ENCODE measurements at regions not wholly inside any gene's neighbourhood (a gene's known extent, or its start where the extent isn't known, plus 50 kb on each side); places are given as distances from the start of the nearest gene placed in this dataset.

DNA sequence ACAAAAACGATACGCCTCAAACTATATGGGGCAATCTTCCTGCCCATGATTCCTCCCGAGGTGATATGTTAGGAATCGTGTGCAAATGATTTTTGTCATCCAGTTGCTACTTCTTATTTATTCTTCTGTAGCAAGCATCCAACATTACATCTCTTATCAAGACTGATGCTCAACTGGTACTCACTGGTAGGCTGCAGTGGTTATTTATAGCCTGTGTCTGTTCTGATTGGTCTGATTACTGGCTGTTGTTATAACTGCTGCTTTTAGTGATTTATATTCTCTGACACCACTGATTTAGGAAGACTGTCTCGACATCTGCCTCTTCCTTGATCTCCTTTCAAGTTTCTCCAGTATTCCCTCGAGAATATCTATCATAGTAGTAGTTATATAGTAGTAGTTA is 165.8 kb downstream of the LARP7 start:
- Histone ChIP-seq H3K9me3 (ENCODE audit: insufficient read depth, low read length) (no peaks in the 10 kb centered on the region), H3K9ac (ENCODE audit: insufficient read length, low read depth) (no peak overlapping the region), H3K36me3 (ENCODE audit: insufficient read depth, insufficient read length, low read length) (peaks cover 5% of the 10 kb centered on the region), H3K4me3 (ENCODE audit: insufficient read length, low read depth) (no peak overlapping the region), H3K4me1 (ENCODE audit: insufficient read depth, insufficient read length) (no peaks in the 10 kb centered on the region), H3K27me3 (ENCODE audit: insufficient read depth, insufficient read length) (no peaks in the 10 kb centered on the region)
- TF ChIP-seq YY1 (IDR thresholded peaks at IDR 0.05; ENCODE audit: insufficient read depth, insufficient read length) (no peak), SUZ12 (IDR thresholded peaks at IDR 0.05; ENCODE audit: extremely low read depth, insufficient read depth, insufficient read length) (no peak), ZNF274 (IDR thresholded peaks at IDR 0.05; ENCODE audit: low read depth, low read length) (no peak)
- no peak for DNase-seq (ENCODE audit: low read depth, low spot score)

DNA sequence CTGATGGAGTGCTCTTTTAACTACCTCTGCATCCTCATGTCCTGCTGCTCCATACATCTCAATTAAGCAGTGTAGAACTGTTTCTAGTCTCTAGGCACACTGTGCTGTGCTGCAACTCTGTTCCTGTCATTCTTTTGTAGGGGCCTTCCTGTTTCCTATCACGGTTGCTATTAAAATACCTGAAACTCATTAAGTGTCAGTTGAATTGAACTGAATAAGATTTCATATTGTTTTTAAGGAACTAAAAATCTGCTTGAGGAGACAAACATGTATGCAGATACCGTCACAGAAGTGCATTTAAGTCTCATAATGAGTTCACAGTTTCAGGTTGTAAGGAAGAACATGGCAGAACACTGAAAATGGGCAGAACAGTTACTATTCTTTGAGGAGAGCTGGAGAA is 170.1 kb downstream of the LARP7 start:
- no peaks in the 10 kb centered on the region for H3K4me1 ChIP-seq (ENCODE audit: insufficient read depth, insufficient read length)
- DNase-seq (ENCODE audit: low read depth, low spot score), result no peak
- H3K9me3 ChIP-seq (ENCODE audit: insufficient read depth, low read length), result no peaks in the 10 kb centered on the region
- TF ChIP-seq ZNF274 (IDR thresholded peaks at IDR 0.05; ENCODE audit: low read depth, low read length) (no peak), SUZ12 (IDR thresholded peaks at IDR 0.05; ENCODE audit: extremely low read depth, insufficient read depth, insufficient read length) (no peak), YY1 (IDR thresholded peaks at IDR 0.05; ENCODE audit: insufficient read depth, insufficient read length) (no peak)
- H3K27me3 ChIP-seq (ENCODE audit: insufficient read depth, insufficient read length), result no peaks in the 10 kb centered on the region
- no peaks in the 10 kb centered on the region for H3K36me3 ChIP-seq (ENCODE audit: insufficient read depth, insufficient read length, low read length)
- H3K9ac ChIP-seq (ENCODE audit: insufficient read length, low read depth), result no peak overlapping the region
- H3K4me3 ChIP-seq (ENCODE audit: insufficient read length, low read depth), result no peak overlapping the region

DNA sequence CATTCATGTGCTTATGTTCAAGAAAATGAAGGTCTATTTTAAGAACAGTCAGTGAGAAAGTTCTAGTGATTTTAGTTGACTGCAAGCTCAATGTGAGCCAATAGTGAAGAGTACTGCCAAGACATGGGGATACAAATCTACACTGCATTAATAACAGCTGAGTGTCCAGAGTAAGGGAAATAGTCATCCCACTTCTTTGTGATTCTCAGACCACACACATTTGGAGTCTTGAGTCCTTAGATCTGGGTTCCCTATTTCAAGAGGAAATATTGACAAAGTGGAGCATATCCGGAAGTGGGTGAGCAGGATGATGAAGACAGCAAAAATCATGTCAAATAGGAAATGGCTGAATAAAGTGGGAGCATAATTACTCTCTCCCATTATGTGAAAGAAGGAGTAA is 171.1 kb downstream of the LARP7 start:
- DNase-seq (ENCODE audit: low read depth, low spot score), result no peak
- H3K9ac ChIP-seq (ENCODE audit: insufficient read length, low read depth), result no peak overlapping the region
- TF ChIP-seq YY1 (IDR thresholded peaks at IDR 0.05; ENCODE audit: insufficient read depth, insufficient read length) (no peak), ZNF274 (IDR thresholded peaks at IDR 0.05; ENCODE audit: low read depth, low read length) (no peak), SUZ12 (IDR thresholded peaks at IDR 0.05; ENCODE audit: extremely low read depth, insufficient read depth, insufficient read length) (no peak)
- no peaks in the 10 kb centered on the region for H3K4me1 ChIP-seq (ENCODE audit: insufficient read depth, insufficient read length)
- peaks cover 2% of the 10 kb centered on the region for H3K36me3 ChIP-seq (ENCODE audit: insufficient read depth, insufficient read length, low read length)
- H3K27me3 ChIP-seq (ENCODE audit: insufficient read depth, insufficient read length), result no peaks in the 10 kb centered on the region
- H3K4me3 ChIP-seq (ENCODE audit: insufficient read length, low read depth), result no peak overlapping the region
- no peaks in the 10 kb centered on the region for H3K9me3 ChIP-seq (ENCODE audit: insufficient read depth, low read length)

DNA sequence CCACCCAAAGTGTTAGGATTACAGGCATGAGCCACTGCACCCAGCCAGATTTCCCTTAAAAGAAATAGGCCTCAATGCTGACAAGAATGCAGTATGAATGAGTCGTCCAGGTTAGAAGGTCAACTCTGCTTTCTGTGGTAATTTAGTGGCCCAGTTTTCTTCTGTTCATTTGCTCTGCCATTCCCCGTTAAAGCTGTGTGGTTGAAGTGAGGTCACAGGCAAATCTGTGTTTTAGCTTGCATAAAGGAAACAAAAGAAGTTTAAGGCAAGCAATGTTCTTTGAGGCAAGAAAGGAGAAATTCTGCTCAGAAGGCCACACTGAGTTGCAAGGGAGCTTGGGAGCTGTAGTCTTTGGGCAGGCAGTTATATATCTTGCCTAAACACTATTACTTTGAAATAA is 176.8 kb downstream of the LARP7 start:
- Histone ChIP-seq H3K27me3 (ENCODE audit: insufficient read depth, insufficient read length) (no peaks in the 10 kb centered on the region), H3K36me3 (ENCODE audit: insufficient read depth, insufficient read length, low read length) (peaks cover 2% of the 10 kb centered on the region), H3K9me3 (ENCODE audit: insufficient read depth, low read length) (no peaks in the 10 kb centered on the region), H3K4me1 (ENCODE audit: insufficient read depth, insufficient read length) (no peaks in the 10 kb centered on the region), H3K9ac (ENCODE audit: insufficient read length, low read depth) (no peak overlapping the region), H3K4me3 (ENCODE audit: insufficient read length, low read depth) (no peak overlapping the region)
- TF ChIP-seq SUZ12 (IDR thresholded peaks at IDR 0.05; ENCODE audit: extremely low read depth, insufficient read depth, insufficient read length) (no peak), YY1 (IDR thresholded peaks at IDR 0.05; ENCODE audit: insufficient read depth, insufficient read length) (no peak), ZNF274 (IDR thresholded peaks at IDR 0.05; ENCODE audit: low read depth, low read length) (no peak)
- DNase-seq (ENCODE audit: low read depth, low spot score), result no peak

DNA sequence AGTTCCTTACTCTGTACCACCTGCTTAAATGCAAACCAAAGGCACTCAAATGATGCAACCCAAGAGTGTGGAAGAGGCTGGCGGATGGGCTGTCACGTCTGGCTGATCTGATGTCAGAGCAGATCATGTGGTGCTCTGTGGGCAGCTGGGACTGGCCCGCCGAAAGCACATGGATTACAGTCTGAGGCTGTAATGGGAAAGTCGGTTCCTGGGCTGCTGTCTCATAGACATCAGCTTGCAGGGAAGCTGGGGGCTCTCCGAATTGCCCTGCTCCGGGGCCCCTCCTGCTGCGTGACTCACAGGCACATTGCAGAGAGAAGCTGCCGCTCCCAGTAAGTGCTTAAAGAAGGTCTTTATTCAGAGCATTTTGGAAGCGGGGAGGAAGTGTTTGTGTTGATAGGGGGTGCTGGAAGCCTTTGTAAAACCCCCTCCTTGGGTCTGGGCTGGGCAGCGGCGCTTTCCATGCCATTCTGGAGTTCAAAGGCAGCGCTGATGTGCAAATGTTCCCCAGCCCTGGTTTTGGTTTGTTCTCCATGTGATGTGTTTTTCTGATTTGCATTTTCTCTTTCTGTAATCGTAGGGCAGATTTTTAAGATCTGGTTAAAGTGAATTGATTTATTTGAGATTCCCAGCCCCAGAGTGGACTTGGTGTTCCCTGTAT is 181.1 kb downstream of the LARP7 start:
- Histone ChIP-seq H3K9me3 (ENCODE audit: insufficient read depth, low read length) (no peaks in the 10 kb centered on the region), H3K4me1 (ENCODE audit: insufficient read depth, insufficient read length) (no peaks in the 10 kb centered on the region), H3K4me3 (ENCODE audit: insufficient read length, low read depth) (peak overlapping the region; percentile 31), H3K9ac (ENCODE audit: insufficient read length, low read depth) (peak overlapping the region; percentile 61), H3K36me3 (ENCODE audit: insufficient read depth, insufficient read length, low read length) (peaks cover 9% of the 10 kb centered on the region), H3K27me3 (ENCODE audit: insufficient read depth, insufficient read length) (no peaks in the 10 kb centered on the region)
- DNase-seq (ENCODE audit: low read depth, low spot score), result peak; percentile 80
- no peak for TF ChIP-seq ZNF274 (IDR thresholded peaks at IDR 0.05; ENCODE audit: low read depth, low read length)
- no peak for TF ChIP-seq YY1 (IDR thresholded peaks at IDR 0.05; ENCODE audit: insufficient read depth, insufficient read length)
- TF ChIP-seq SUZ12 (IDR thresholded peaks at IDR 0.05; ENCODE audit: extremely low read depth, insufficient read depth, insufficient read length), result no peak

DNA sequence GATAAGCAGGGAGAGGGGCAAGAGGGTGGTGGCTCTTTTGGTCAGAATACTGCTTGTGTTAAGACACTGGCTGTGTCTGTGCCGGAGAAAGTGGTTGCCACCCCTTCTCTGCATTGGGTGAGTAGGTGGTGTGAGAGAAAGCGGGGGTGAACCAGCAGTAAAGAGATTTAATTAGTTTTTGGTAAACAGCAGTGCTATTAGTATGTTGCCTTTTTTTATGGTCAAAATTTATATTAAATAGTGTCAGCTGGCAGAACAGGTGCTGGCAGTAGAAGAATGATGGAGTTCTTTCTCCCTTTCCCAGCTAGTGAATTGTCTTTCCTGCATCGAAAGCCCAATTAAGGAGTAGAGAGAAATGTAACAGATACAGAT is 181.6 kb downstream of the LARP7 start:
- H3K9me3 ChIP-seq (ENCODE audit: insufficient read depth, low read length), result no peaks in the 10 kb centered on the region
- H3K27me3 ChIP-seq (ENCODE audit: insufficient read depth, insufficient read length), result no peaks in the 10 kb centered on the region
- H3K4me3 ChIP-seq (ENCODE audit: insufficient read length, low read depth), result peak overlapping the region; percentile 31
- TF ChIP-seq ZNF274 (IDR thresholded peaks at IDR 0.05; ENCODE audit: low read depth, low read length) (no peak), YY1 (IDR thresholded peaks at IDR 0.05; ENCODE audit: insufficient read depth, insufficient read length) (no peak), SUZ12 (IDR thresholded peaks at IDR 0.05; ENCODE audit: extremely low read depth, insufficient read depth, insufficient read length) (no peak)
- H3K36me3 ChIP-seq (ENCODE audit: insufficient read depth, insufficient read length, low read length), result peaks cover 9% of the 10 kb centered on the region
- DNase-seq (ENCODE audit: low read depth, low spot score), result no peak
- H3K9ac ChIP-seq (ENCODE audit: insufficient read length, low read depth), result peak overlapping the region; percentile 61
- H3K4me1 ChIP-seq (ENCODE audit: insufficient read depth, insufficient read length), result no peaks in the 10 kb centered on the region

DNA sequence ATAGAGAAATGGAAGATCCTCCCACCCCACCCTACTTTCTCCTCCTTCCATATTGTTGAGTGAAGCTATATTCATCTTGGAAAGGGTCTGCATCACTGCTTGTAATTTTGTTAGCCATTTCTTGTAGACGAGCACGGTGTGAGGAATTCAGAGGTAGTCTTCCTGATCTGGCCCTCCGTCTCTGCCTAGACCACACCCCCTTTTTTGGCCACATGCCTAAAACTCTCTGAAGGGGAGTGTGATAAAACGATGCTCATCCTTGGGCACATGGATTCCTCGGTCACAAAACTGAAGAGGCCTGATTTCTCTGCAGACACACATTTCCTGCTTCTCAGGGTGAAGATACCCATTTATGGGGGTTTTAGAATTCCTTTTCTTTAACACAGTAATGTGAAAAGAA is 182.8 kb downstream of the LARP7 start:
- H3K9ac ChIP-seq (ENCODE audit: insufficient read length, low read depth), result no peak overlapping the region
- H3K9me3 ChIP-seq (ENCODE audit: insufficient read depth, low read length), result no peaks in the 10 kb centered on the region
- no peaks in the 10 kb centered on the region for H3K27me3 ChIP-seq (ENCODE audit: insufficient read depth, insufficient read length)
- TF ChIP-seq ZNF274 (IDR thresholded peaks at IDR 0.05; ENCODE audit: low read depth, low read length) (no peak), YY1 (IDR thresholded peaks at IDR 0.05; ENCODE audit: insufficient read depth, insufficient read length) (no peak), SUZ12 (IDR thresholded peaks at IDR 0.05; ENCODE audit: extremely low read depth, insufficient read depth, insufficient read length) (no peak)
- peaks cover 9% of the 10 kb centered on the region for H3K36me3 ChIP-seq (ENCODE audit: insufficient read depth, insufficient read length, low read length)
- no peak overlapping the region for H3K4me3 ChIP-seq (ENCODE audit: insufficient read length, low read depth)
- DNase-seq (ENCODE audit: low read depth, low spot score), result no peak
- H3K4me1 ChIP-seq (ENCODE audit: insufficient read depth, insufficient read length), result no peaks in the 10 kb centered on the region
